Endothelial cell of umbilical vein (primary cell): ENCODE measurements at regions not wholly inside any gene's neighbourhood (a gene's known extent, or its start where the extent isn't known, plus 50 kb on each side); places are given as distances from the start of the nearest gene placed in this dataset.

Experiments
- BruUV-seq: library from RNA; stranded (reverse); fragments of 400-500 nt; replicated peaks from 2 replicates; lab custom pipeline; 2021; lab: Mats Ljungman, UMichigan
- CTCF ChIA-PET: fragments of 300-600, 350-600 bp; sonication (Branson Sonifier 250); formaldehyde crosslinking; loops from one replicate; lab custom pipeline; 2021; ENCODE audit warnings: antibody characterized with exemption, inconsistent platforms; lab: Charles Lee
- POLR2A ChIA-PET: fragments of 300-600, 350-600 bp; sonication (Branson Sonifier 250); formaldehyde crosslinking; loops from one replicate; lab custom pipeline; 2021; ENCODE audit warnings: antibody characterized with exemption, inconsistent platforms; lab: Charles Lee
- DNase-seq: peaks from one replicate; pipeline ENCODE4 v3.0.0-alpha.2; 2011; ENCODE audit warnings: low read depth, low spot score
- FAIRE-seq: peaks from 2 replicates; lab custom pipeline; 2011; peaks lifted over from hg19 to GRCh38; lab: Jason Lieb, UNC
- H2AFZ ChIP-seq: 2 replicates; pipeline ENCODE4 v1.6.0; 2012; ENCODE audit warnings: low read depth, low read length, control low read depth, inconsistent platforms
- H3K27ac ChIP-seq: 2 replicates; pipeline ENCODE4 v1.5.1; 2011; ENCODE audit warnings: low read depth, mild to moderate bottlenecking, control low read depth, low read length, moderate library complexity; ENCODE audit not compliant: insufficient read depth
- H3K27me3 ChIP-seq, 2 experiments: 2 replicates each; pipeline versions ENCODE4 v1.6.0 to v1.6.1; 2011; ENCODE audit warnings: low read length in 2 of 2, mixed read lengths in 1 of 2; ENCODE audit not compliant: control insufficient read depth in 2 of 2, insufficient read depth in 2 of 2
- H3K36me3 ChIP-seq, 2 experiments: 2 replicates in 1 of 2; 3 replicates in 1 of 2; pipeline ENCODE4 v1.5.1; 2011; ENCODE audit warnings: low read length in 2 of 2, mild to moderate bottlenecking in 1 of 2, moderate library complexity in 1 of 2; ENCODE audit not compliant: control insufficient read depth in 2 of 2, insufficient read depth in 2 of 2; ENCODE audit errors: extremely low read depth in 1 of 2
- H3K4me1 ChIP-seq: 3 replicates; pipeline ENCODE4 v1.5.1; 2011; ENCODE audit warnings: mild to moderate bottlenecking, low read length; ENCODE audit not compliant: control insufficient read depth, insufficient read depth; ENCODE audit errors: extremely low read depth
- H3K4me2 ChIP-seq: 2 replicates; pipeline ENCODE4 v1.6.1; 2011; ENCODE audit warnings: low read length, control low read depth, mixed read lengths; ENCODE audit not compliant: insufficient read depth
- H3K4me3 ChIP-seq, 3 experiments: fragments of 200-600 bp in 1 of 3; sonication (generic), shearing (Covaris generic) in 1 of 3; replicated peaks in 1 of 3; 2 replicates each; pipeline ENCODE4 v1.5.1; 2011 to 2016; ENCODE audit warnings: control low read depth in 3 of 3, low read length in 3 of 3, mild to moderate bottlenecking in 2 of 3, inconsistent platforms in 1 of 3, low read depth in 1 of 3, moderate library complexity in 1 of 3; ENCODE audit not compliant: insufficient read depth in 1 of 3
- H3K79me2 ChIP-seq: 2 replicates; pipeline ENCODE4 v1.6.0; 2012; ENCODE audit warnings: low read length, inconsistent platforms; ENCODE audit not compliant: control insufficient read depth, insufficient read depth
- H3K9ac ChIP-seq: replicated peaks from 2 replicates; pipeline ENCODE3; 2011; ENCODE audit warnings: low read length, control low read depth; ENCODE audit not compliant: insufficient read depth; ENCODE audit errors: extremely low read depth
- H3K9me1 ChIP-seq: replicated peaks from 3 replicates; pipeline ENCODE4 v1.6.0; 2011; ENCODE audit warnings: mild to moderate bottlenecking, low read length; ENCODE audit not compliant: control insufficient read depth, insufficient read depth; ENCODE audit errors: extremely low read depth
- H3K9me3 ChIP-seq: replicated peaks from 2 replicates; pipeline ENCODE4 v1.5.1; 2012; ENCODE audit warnings: low read length, inconsistent platforms; ENCODE audit not compliant: control insufficient read depth, insufficient read depth
- H4K20me1 ChIP-seq: replicated peaks from 2 replicates; pipeline ENCODE3; 2011; ENCODE audit warnings: mild to moderate bottlenecking, low read length; ENCODE audit not compliant: control insufficient read depth, insufficient read depth; ENCODE audit errors: extremely low read depth
- CTCF ChIP-seq, 2 donors: IDR thresholded peaks; 1 replicate in 1 of 2; 2 replicates in 1 of 2; pipeline ENCODE4 v1.5.1; 2011; ENCODE audit warnings: low read length in 2 of 2, mild to moderate bottlenecking in 2 of 2, moderate library complexity in 2 of 2, control low read depth in 1 of 2, inconsistent platforms in 1 of 2, low read depth in 1 of 2; ENCODE audit not compliant: insufficient read depth in 1 of 2; ENCODE audit errors: extremely low read depth in 1 of 2
- EZH2 ChIP-seq: IDR thresholded peaks from 2 replicates; pipeline ENCODE4 v1.6.1; 2012; ENCODE audit warnings: borderline replicate concordance, low read depth, mild to moderate bottlenecking, moderate library complexity, low read length, inconsistent platforms; ENCODE audit not compliant: severe bottlenecking
- FOS ChIP-seq: IDR thresholded peaks from 2 replicates; pipeline ENCODE4 v1.6.1; 2011; ENCODE audit warnings: mild to moderate bottlenecking, low read length, moderate library complexity, borderline replicate concordance; ENCODE audit not compliant: insufficient read depth
- GATA2 ChIP-seq: IDR thresholded peaks from 2 replicates; pipeline ENCODE4 v1.7.0; 2011; ENCODE audit warnings: low read depth, mild to moderate bottlenecking, moderate library complexity, mixed read lengths, low read length; ENCODE audit not compliant: insufficient read length, insufficient read depth
- JUN ChIP-seq: IDR thresholded peaks from 2 replicates; pipeline ENCODE4 v1.6.1; 2011; ENCODE audit warnings: borderline replicate concordance, low read depth; ENCODE audit not compliant: insufficient read length, insufficient read depth
- MAX ChIP-seq: IDR thresholded peaks from 2 replicates; pipeline ENCODE4 v1.6.1; 2011; ENCODE audit not compliant: insufficient read depth, insufficient read length
- MYC ChIP-seq: IDR thresholded peaks from one replicate; pipeline ENCODE4 v1.6.1; 2011; ENCODE audit warnings: mild to moderate bottlenecking, low read depth, low read length
- POLR2A ChIP-seq: IDR thresholded peaks from 2 replicates; pipeline ENCODE4 v1.6.1; 2012; ENCODE audit warnings: low read depth, mild to moderate bottlenecking, control low read depth, low read length
- POLR2AphosphoS5 ChIP-seq: IDR thresholded peaks from 2 replicates; pipeline ENCODE4 v1.6.1; 2012; ENCODE audit warnings: low read depth, mild to moderate bottlenecking, control low read depth, low read length, moderate library complexity; ENCODE audit not compliant: insufficient read depth
- dilution Hi-C: fragments of 300-500 bp; cut with MboI; formaldehyde crosslinking; loops from one replicate; pipeline ENCODE4 v1.15.0; 2019; ENCODE audit warnings: low sequenced_read_pairs; ENCODE audit not compliant: extremely low pct_ligation_motif_present
- intact Hi-C: fragments of 100-400 bp; cut with micrococcal nuclease; formaldehyde crosslinking; loops from one replicate; pipeline ENCODE4 v1.10.0; 2022

- Histone ChIP-seq H3K27me3 (no peaks in the 10 kb centered on the region), H3K4me3 (no peak overlapping the region), H3K4me1 (no peaks in the 10 kb centered on the region), H3K9me3 (no peaks in the 10 kb centered on the region), H3K79me2 (no peaks in the 10 kb centered on the region), H3K9ac (no peak overlapping the region), H3K27ac (no peak overlapping the region), H3K36me3 (no peaks in the 10 kb centered on the region), H3K4me2 (no peak overlapping the region), H4K20me1 (no peaks in the 10 kb centered on the region), H2AFZ (no peak overlapping the region), H3K9me1 (no peaks in the 10 kb centered on the region)
- TF ChIP-seq MAX: no peak
- TF ChIP-seq FOS: no peak
- TF ChIP-seq CTCF (IDR thresholded peaks at IDR 0.05; ENCODE audit: extremely low read depth in 1 of 2, insufficient read depth in 1 of 2, low read depth in 1 of 2, low read length in 2 of 2): no peak
- no peak for TF ChIP-seq POLR2AphosphoS5
- TF ChIP-seq GATA2: no peak
- no peak for TF ChIP-seq EZH2
- no peak for TF ChIP-seq MYC
- no peak for TF ChIP-seq POLR2A
- TF ChIP-seq JUN: no peak
- dilution Hi-C loops: no loop called here
- BruUV-seq: no TSS peak
- intact Hi-C loops: no loop called here
- FAIRE-seq: no peak
- CTCF ChIA-PET: no interaction called here
- POLR2A ChIA-PET: no interaction called here
- no peak for DNase-seq
Measured at GRCh38 chr10:57113545-57113944, 752.5 kb upstream of the ZWINT start.
